ENCODE measurements at regions not wholly inside any gene's neighbourhood (a gene's known extent, or its start where the extent isn't known, plus 50 kb on each side); places are given as distances from the start of the nearest gene placed in this dataset.

- TF ChIP-seq, protein P1, sequence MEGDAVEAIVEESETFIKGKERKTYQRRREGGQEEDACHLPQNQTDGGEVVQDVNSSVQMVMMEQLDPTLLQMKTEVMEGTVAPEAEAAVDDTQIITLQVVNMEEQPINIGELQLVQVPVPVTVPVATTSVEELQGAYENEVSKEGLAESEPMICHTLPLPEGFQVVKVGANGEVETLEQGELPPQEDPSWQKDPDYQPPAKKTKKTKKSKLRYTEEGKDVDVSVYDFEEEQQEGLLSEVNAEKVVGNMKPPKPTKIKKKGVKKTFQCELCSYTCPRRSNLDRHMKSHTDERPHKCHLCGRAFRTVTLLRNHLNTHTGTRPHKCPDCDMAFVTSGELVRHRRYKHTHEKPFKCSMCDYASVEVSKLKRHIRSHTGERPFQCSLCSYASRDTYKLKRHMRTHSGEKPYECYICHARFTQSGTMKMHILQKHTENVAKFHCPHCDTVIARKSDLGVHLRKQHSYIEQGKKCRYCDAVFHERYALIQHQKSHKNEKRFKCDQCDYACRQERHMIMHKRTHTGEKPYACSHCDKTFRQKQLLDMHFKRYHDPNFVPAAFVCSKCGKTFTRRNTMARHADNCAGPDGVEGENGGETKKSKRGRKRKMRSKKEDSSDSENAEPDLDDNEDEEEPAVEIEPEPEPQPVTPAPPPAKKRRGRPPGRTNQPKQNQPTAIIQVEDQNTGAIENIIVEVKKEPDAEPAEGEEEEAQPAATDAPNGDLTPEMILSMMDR (tag by site-specific recombination; IDR thresholded peaks at IDR 0.05) = no peak
- TF ChIP-seq YY1 (tag by site-specific recombination; IDR thresholded peaks at IDR 0.05) (no peak), ZNF558 (tag by site-specific recombination; IDR thresholded peaks at IDR 0.05) (no peak), ZSCAN18 (tag by site-specific recombination; IDR thresholded peaks at IDR 0.05) (no peak), HIC1 (tag by site-specific recombination; IDR thresholded peaks at IDR 0.05) (no peak), ZNF350 (tag by site-specific recombination; IDR thresholded peaks at IDR 0.05) (no peak), ZNF175 (tag by site-specific recombination; IDR thresholded peaks at IDR 0.05) (no peak), ZNF174 (tag by site-specific recombination; IDR thresholded peaks at IDR 0.05) (no peak), ZNF785 (tag by site-specific recombination; IDR thresholded peaks at IDR 0.05) (no peak)
- TF ChIP-seq, protein P2, sequence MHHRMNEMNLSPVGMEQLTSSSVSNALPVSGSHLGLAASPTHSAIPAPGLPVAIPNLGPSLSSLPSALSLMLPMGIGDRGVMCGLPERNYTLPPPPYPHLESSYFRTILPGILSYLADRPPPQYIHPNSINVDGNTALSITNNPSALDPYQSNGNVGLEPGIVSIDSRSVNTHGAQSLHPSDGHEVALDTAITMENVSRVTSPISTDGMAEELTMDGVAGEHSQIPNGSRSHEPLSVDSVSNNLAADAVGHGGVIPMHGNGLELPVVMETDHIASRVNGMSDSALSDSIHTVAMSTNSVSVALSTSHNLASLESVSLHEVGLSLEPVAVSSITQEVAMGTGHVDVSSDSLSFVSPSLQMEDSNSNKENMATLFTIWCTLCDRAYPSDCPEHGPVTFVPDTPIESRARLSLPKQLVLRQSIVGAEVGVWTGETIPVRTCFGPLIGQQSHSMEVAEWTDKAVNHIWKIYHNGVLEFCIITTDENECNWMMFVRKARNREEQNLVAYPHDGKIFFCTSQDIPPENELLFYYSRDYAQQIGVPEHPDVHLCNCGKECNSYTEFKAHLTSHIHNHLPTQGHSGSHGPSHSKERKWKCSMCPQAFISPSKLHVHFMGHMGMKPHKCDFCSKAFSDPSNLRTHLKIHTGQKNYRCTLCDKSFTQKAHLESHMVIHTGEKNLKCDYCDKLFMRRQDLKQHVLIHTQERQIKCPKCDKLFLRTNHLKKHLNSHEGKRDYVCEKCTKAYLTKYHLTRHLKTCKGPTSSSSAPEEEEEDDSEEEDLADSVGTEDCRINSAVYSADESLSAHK (tag by site-specific recombination; IDR thresholded peaks at IDR 0.05) = no peak
- TF ChIP-seq, protein P3, sequence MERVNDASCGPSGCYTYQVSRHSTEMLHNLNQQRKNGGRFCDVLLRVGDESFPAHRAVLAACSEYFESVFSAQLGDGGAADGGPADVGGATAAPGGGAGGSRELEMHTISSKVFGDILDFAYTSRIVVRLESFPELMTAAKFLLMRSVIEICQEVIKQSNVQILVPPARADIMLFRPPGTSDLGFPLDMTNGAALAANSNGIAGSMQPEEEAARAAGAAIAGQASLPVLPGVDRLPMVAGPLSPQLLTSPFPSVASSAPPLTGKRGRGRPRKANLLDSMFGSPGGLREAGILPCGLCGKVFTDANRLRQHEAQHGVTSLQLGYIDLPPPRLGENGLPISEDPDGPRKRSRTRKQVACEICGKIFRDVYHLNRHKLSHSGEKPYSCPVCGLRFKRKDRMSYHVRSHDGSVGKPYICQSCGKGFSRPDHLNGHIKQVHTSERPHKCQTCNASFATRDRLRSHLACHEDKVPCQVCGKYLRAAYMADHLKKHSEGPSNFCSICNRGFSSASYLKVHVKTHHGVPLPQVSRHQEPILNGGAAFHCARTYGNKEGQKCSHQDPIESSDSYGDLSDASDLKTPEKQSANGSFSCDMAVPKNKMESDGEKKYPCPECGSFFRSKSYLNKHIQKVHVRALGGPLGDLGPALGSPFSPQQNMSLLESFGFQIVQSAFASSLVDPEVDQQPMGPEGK (tag by site-specific recombination; IDR thresholded peaks at IDR 0.05) = no peak
These were observed 1653.6 kb downstream of the OLFM4 start for GRCh38 chr13:54682184-54682583.
